K562 (cell line): ENCODE measurements at regions not wholly inside any gene's neighbourhood (a gene's known extent, or its start where the extent isn't known, plus 50 kb on each side); places are given as distances from the start of the nearest gene placed in this dataset.

ENCODE experiments used
- CBFB ChIP-seq: sonication (generic); formaldehyde crosslinking; IDR thresholded peaks from 2 replicates; pipeline ENCODE4 v1.4.0; 2020; ENCODE audit warnings: mild to moderate bottlenecking, missing genetic modification reagents
- EHMT2 ChIP-seq: fragments of 450-650 bp; IDR thresholded peaks from 2 replicates; pipeline ENCODE4 v1.6.1; 2018; ENCODE audit warnings: antibody characterized with exemption
- ELF4 ChIP-seq: fragments of 450-650 bp; formaldehyde crosslinking; IDR thresholded peaks from 2 replicates; pipeline ENCODE4 v1.4.0; 2022; ENCODE audit warnings: missing genetic modification characterization
- FOSL1 ChIP-seq: fragments of 200-800 bp; sonication (Bioruptor generic); conservative IDR thresholded peaks from 2 replicates; pipeline ENCODE4 v1.6.1; 2016; ENCODE audit warnings: missing genetic modification characterization, missing compliant biosample characterization
- GTF2A2 ChIP-seq: IDR thresholded peaks from 2 replicates; pipeline ENCODE4 v1.6.1; 2016; ENCODE audit warnings: mild to moderate bottlenecking, missing genetic modification characterization, missing compliant biosample characterization
- HEY1 ChIP-seq: fragments of 250-450 bp; sonication (Bioruptor Pico); IDR thresholded peaks from 2 replicates; pipeline ENCODE4 v1.5.0; 2020; ENCODE audit warnings: mild to moderate bottlenecking, moderate library complexity, borderline replicate concordance
- HINFP ChIP-seq: fragments of 450-650 bp; conservative IDR thresholded peaks from 2 replicates; pipeline ENCODE4 v1.6.1; 2016; ENCODE audit warnings: missing genetic modification characterization, low read depth, mild to moderate bottlenecking, control low read depth, missing compliant biosample characterization
- JUN ChIP-seq, 2 experiments: sonication (generic) in 1 of 2; formaldehyde crosslinking in 1 of 2; IDR thresholded peaks; 2 replicates each; pipeline versions ENCODE4 v1.6.1 to v1.8.0; 2012 to 2022; ENCODE audit warnings: borderline replicate concordance in 2 of 2, mild to moderate bottlenecking in 2 of 2, improper control_type of control experiment in 1 of 2, low read depth in 1 of 2, low read length in 1 of 2, missing genetic modification reagents in 1 of 2
- LARP7 ChIP-seq: fragments of 450-650 bp; IDR thresholded peaks from 2 replicates; pipeline ENCODE4 v1.6.1; 2016
- MEF2D ChIP-seq: conservative IDR thresholded peaks from 2 replicates; pipeline ENCODE4 v1.6.1; 2016; ENCODE audit warnings: low read depth, missing genetic modification characterization, missing compliant biosample characterization
- MITF ChIP-seq: IDR thresholded peaks from 2 replicates; pipeline ENCODE4 v1.6.1; 2014; ENCODE audit warnings: antibody characterized with exemption
- NCOR1 ChIP-seq: fragments of 450-650 bp; IDR thresholded peaks from 2 replicates; pipeline ENCODE4 v1.6.1; 2016; ENCODE audit warnings: mild to moderate bottlenecking, moderate library complexity
- NR2C1 ChIP-seq, 2 experiments: fragments of 450-650 bp; IDR thresholded peaks; 2 replicates each; pipeline ENCODE4 v1.6.1; 2017; ENCODE audit warnings: mild to moderate bottlenecking in 2 of 2, antibody characterized with exemption in 1 of 2, inconsistent platforms in 1 of 2, missing compliant biosample characterization in 1 of 2, missing genetic modification characterization in 1 of 2
- PKNOX1 ChIP-seq: fragments of 450-650 bp; IDR thresholded peaks from 2 replicates; pipeline ENCODE4 v1.6.1; 2016
- STAT5A ChIP-seq: IDR thresholded peaks from 2 replicates; pipeline ENCODE4 v1.6.1; 2012; ENCODE audit warnings: low read length, inconsistent platforms, borderline replicate concordance
- U2AF1 ChIP-seq: fragments of 200-400 bp; formaldehyde crosslinking; optimal IDR thresholded peaks from 2 replicates; pipeline ENCODE3; 2017; ENCODE audit warnings: mild to moderate bottlenecking, low read depth, low read length, moderate library complexity
- XRCC3 ChIP-seq: fragments of 450-650 bp; IDR thresholded peaks from 2 replicates; pipeline ENCODE4 v1.6.1; 2017; ENCODE audit warnings: mild to moderate bottlenecking, moderate library complexity
- ZKSCAN1 ChIP-seq: fragments of 150-350 bp; IDR thresholded peaks from 2 replicates; pipeline ENCODE4 v1.6.1; 2016; ENCODE audit warnings: low read depth, low read length
- ZNF311 ChIP-seq: fragments of 250-450 bp; sonication (Bioruptor Pico); IDR thresholded peaks from 2 replicates; pipeline ENCODE4 v1.4.0; 2020; ENCODE audit warnings: mild to moderate bottlenecking, moderate library complexity
- ZNF408 ChIP-seq: fragments of 250-450 bp; sonication (Bioruptor Pico); IDR thresholded peaks from 2 replicates; pipeline ENCODE4 v1.4.0; 2020; ENCODE audit warnings: low read depth, mild to moderate bottlenecking, moderate library complexity
- ZNF518B ChIP-seq: fragments of 250-450 bp; sonication (Bioruptor Pico); IDR thresholded peaks from 2 replicates; pipeline ENCODE4 v1.5.0; 2021; ENCODE audit warnings: mild to moderate bottlenecking, moderate library complexity
- ZNF668 ChIP-seq: fragments of 250-450 bp; sonication (Bioruptor Pico); IDR thresholded peaks from 2 replicates; pipeline ENCODE4 v1.8.0; 2022; ENCODE audit warnings: mild to moderate bottlenecking, inconsistent platforms

GRCh38 chr7:12066521-12066920 is 144.6 kb upstream of the TMEM106B start (continued):
- TF ChIP-seq ZNF518B (CRISPR knock-in tag) (no peak), STAT5A (no peak), HEY1 (CRISPR knock-in tag) (no peak), ZKSCAN1 (no peak), ZNF668 (CRISPR knock-in tag) (no peak), FOSL1 (tag) (peak; percentile 65; the same call in 1 of the 2 replicates), HINFP (tag) (no peak), GTF2A2 (no peak), LARP7 (no peak), MEF2D (tag) (no peak), U2AF1 (no peak), NCOR1 (no peak), PKNOX1 (no peak), ZNF311 (CRISPR knock-in tag) (no peak), JUN (IDR thresholded peaks at IDR 0.05; ENCODE audit: borderline replicate concordance, low read depth, low read length) (0 out of 2 replicates have a peak, but pooled peaks have one; percentile 20), JUN (CRISPR knock-in tag; IDR thresholded peaks at IDR 0.05; ENCODE audit: borderline replicate concordance) (no peak), XRCC3 (no peak), NR2C1 (IDR thresholded peaks at IDR 0.05) (no peak), NR2C1 (tag; IDR thresholded peaks at IDR 0.05) (no peak), MITF (no peak), CBFB (CRISPR knock-in tag) (no peak), EHMT2 (no peak), ELF4 (CRISPR knock-in tag) (no peak), ZNF408 (CRISPR knock-in tag) (no peak)
